GM23338 (cell line): ENCODE measurements at regions not wholly inside any gene's neighbourhood (a gene's known extent, or its start where the extent isn't known, plus 50 kb on each side); places are given as distances from the start of the nearest gene placed in this dataset.

Experiments used
- ATAC-seq: fragments of 200-7000 bp; cut with Tn5 transposase; 3 replicates; pipeline ENCODE4 v1.9.1; 2020
- DNase-seq: peaks from one replicate; pipeline ENCODE4 v3.0.0-alpha.2; 2015; ENCODE audit warnings: low spot score
- H2AFZ ChIP-seq: fragments of 200-600 bp; sonication (generic); 2 replicates; pipeline ENCODE4 v1.8.0; 2016; ENCODE audit warnings: antibody characterized with exemption, mild to moderate bottlenecking, moderate library complexity
- H3F3A ChIP-seq: fragments of 200-600 bp; sonication (generic); replicated peaks from 2 replicates; pipeline ENCODE4 v1.8.0; 2017; ENCODE audit warnings: antibody characterized with exemption, mixed run types, low read depth
- H3K27ac ChIP-seq: fragments of 200-600 bp; sonication (generic); 2 replicates; pipeline ENCODE4 v1.6.1; 2016; ENCODE audit warnings: low read depth
- H3K27me3 ChIP-seq: fragments of 200-600 bp; sonication (generic); 2 replicates; pipeline ENCODE4 v1.8.0; 2016; ENCODE audit warnings: mild to moderate bottlenecking, mixed run types, moderate library complexity; ENCODE audit not compliant: insufficient read depth
- H3K36me3 ChIP-seq: fragments of 200-600 bp; sonication (generic); 2 replicates; pipeline ENCODE4 v1.8.0; 2016; ENCODE audit warnings: mild to moderate bottlenecking; ENCODE audit not compliant: insufficient read depth
- H3K4me1 ChIP-seq: fragments of 200-600 bp; sonication (generic); 2 replicates; pipeline ENCODE4 v1.8.0; 2016; ENCODE audit warnings: mild to moderate bottlenecking, moderate library complexity; ENCODE audit not compliant: insufficient read depth
- H3K4me2 ChIP-seq: fragments of 200-600 bp; sonication (generic); 2 replicates; pipeline ENCODE4 v1.7.1; 2017; ENCODE audit warnings: mixed run types
- H3K4me3 ChIP-seq: fragments of 200-600 bp; sonication (generic); 2 replicates; pipeline ENCODE4 v1.6.1; 2016; ENCODE audit warnings: mixed run types
- H3K79me2 ChIP-seq: fragments of 200-600 bp; sonication (generic); replicated peaks from 2 replicates; pipeline ENCODE4 v1.8.0; 2017; ENCODE audit warnings: mild to moderate bottlenecking; ENCODE audit not compliant: insufficient read depth
- H3K9me2 ChIP-seq: fragments of 200-600 bp; sonication (generic); 2 replicates; pipeline ENCODE4 v1.8.0; 2017; ENCODE audit not compliant: insufficient read depth
- H4K20me1 ChIP-seq: fragments of 200-600 bp; sonication (generic); replicated peaks from 2 replicates; pipeline ENCODE4 v1.8.0; 2017; ENCODE audit warnings: mild to moderate bottlenecking; ENCODE audit not compliant: insufficient read depth
- H3K27ac Mint-ChIP-seq: 2 replicates; pipeline ENCODE4 v1.8.0; 2020; ENCODE audit warnings: inconsistent platforms, mild to moderate bottlenecking, moderate library complexity, mixed read lengths
- H3K27me3 Mint-ChIP-seq: 3 replicates; pipeline ENCODE4 v1.8.0; 2022; ENCODE audit warnings: low read depth, mild to moderate bottlenecking, moderate library complexity, mixed read lengths, inconsistent platforms; ENCODE audit not compliant: insufficient read depth, poor library complexity
- H3K36me3 Mint-ChIP-seq: 3 replicates; pipeline ENCODE4 v1.8.0; 2021; ENCODE audit warnings: low read depth, mild to moderate bottlenecking, inconsistent platforms, moderate library complexity, mixed read lengths
- H3K4me1 Mint-ChIP-seq: 3 replicates; pipeline ENCODE4 v1.8.0; 2020; ENCODE audit warnings: mild to moderate bottlenecking, inconsistent platforms, mixed read lengths
- H3K4me3 Mint-ChIP-seq: 3 replicates; pipeline ENCODE4 v1.8.0; 2021; ENCODE audit warnings: moderate library complexity, mild to moderate bottlenecking, inconsistent platforms, mixed read lengths
- H3K9me3 Mint-ChIP-seq: 3 replicates; pipeline ENCODE4 v1.8.0; 2020; ENCODE audit warnings: moderate library complexity, mild to moderate bottlenecking, inconsistent platforms, mixed read lengths
- CREB1 ChIP-seq: fragments of 250-450 bp; sonication (Bioruptor Pico); IDR thresholded peaks from 2 replicates; pipeline ENCODE4 v1.5.0; 2020; ENCODE audit warnings: low read depth, mild to moderate bottlenecking, moderate library complexity
- EZH2 ChIP-seq: fragments of 200-600 bp; sonication (generic); IDR thresholded peaks from one replicate; pipeline ENCODE4 v1.8.0; 2017; ENCODE audit warnings: antibody characterized with exemption, mild to moderate bottlenecking, low read depth; ENCODE audit not compliant: unreplicated experiment
- EZH2phosphoT487 ChIP-seq: fragments of 200-600 bp; sonication (generic); IDR thresholded peaks from one replicate; pipeline ENCODE4 v1.8.1; 2018; ENCODE audit warnings: antibody characterized with exemption; ENCODE audit not compliant: unreplicated experiment
- JUNB ChIP-seq: IDR thresholded peaks from one replicate; pipeline ENCODE4 v1.6.1; 2016; ENCODE audit warnings: antibody characterized with exemption; ENCODE audit not compliant: unreplicated experiment
- NANOG ChIP-seq: IDR thresholded peaks from 2 replicates; pipeline ENCODE4 v1.6.1; 2016; ENCODE audit warnings: antibody characterized with exemption, borderline replicate concordance
- POLR2AphosphoS5 ChIP-seq: IDR thresholded peaks from 2 replicates; pipeline ENCODE4 v1.6.1; 2016; ENCODE audit warnings: antibody characterized with exemption, low read depth
- ZNF114 ChIP-seq: fragments of 250-450 bp; sonication (Bioruptor Pico); IDR thresholded peaks from 2 replicates; pipeline ENCODE4 v1.5.0; 2020; ENCODE audit warnings: mild to moderate bottlenecking, moderate library complexity
- ZNF331 ChIP-seq: fragments of 250-450 bp; sonication (Bioruptor Pico); IDR thresholded peaks from 2 replicates; pipeline ENCODE4 v1.5.0; 2020; ENCODE audit warnings: low read depth, mild to moderate bottlenecking, moderate library complexity
- TF ChIP-seq, protein P1 (sequence below), 2 experiments: fragments of 200-600 bp in 1 of 2; sonication (generic) in 1 of 2; conservative IDR thresholded peaks; 2 replicates each; pipeline versions ENCODE4 v1.5.1 to v1.6.1; 2016 to 2017; ENCODE audit warnings: antibody characterized with exemption in 2 of 2, low read depth in 2 of 2, mild to moderate bottlenecking in 2 of 2, moderate library complexity in 1 of 2
- TF ChIP-seq, protein P2 (sequence below): IDR thresholded peaks from one replicate; pipeline ENCODE4 v1.6.1; 2018; ENCODE audit warnings: antibody characterized with exemption; ENCODE audit not compliant: unreplicated experiment
- TF ChIP-seq, protein P3 (sequence below): fragments of 250-450 bp; sonication (Bioruptor Pico); IDR thresholded peaks from 2 replicates; pipeline ENCODE4 v1.5.0; 2020; ENCODE audit warnings: mild to moderate bottlenecking, moderate library complexity
- TF ChIP-seq, protein P4 (sequence below): IDR thresholded peaks from 2 replicates; pipeline ENCODE4 v1.6.1; 2016; ENCODE audit warnings: antibody characterized with exemption

DNA sequence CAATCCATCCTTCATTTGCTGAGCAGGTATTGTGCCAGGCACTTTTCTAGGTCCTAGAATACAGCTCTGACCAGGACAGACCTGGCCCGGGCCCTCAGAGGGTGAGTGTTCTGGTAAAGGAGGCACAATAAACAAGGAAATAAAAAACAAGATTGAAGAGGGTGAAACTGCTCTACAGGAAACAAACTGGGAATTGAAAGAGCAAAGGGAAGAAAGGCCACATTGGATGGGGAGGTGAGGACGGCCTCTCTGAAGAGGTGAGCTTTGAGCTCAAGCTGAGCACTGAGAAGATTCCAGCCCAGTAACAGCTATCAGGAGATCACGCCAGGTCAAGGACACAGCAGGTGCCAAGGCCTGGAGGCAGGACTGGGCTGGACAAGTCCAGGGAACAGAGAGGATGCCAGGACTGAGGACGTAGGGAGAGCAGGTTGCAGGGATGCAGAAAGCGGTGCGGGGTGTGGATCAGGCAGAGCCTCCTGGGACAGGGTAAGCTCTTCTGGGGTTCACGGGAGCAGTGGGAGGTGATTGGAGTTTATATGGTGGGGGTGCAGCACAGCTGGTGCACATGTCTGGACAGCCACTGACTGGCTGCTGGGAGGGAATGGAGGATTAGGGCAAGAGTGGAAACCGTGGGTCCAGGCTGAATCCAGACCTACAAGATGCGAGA lies 433.3 kb downstream of the PREX1 start (continued):
- TF ChIP-seq, protein P1, sequence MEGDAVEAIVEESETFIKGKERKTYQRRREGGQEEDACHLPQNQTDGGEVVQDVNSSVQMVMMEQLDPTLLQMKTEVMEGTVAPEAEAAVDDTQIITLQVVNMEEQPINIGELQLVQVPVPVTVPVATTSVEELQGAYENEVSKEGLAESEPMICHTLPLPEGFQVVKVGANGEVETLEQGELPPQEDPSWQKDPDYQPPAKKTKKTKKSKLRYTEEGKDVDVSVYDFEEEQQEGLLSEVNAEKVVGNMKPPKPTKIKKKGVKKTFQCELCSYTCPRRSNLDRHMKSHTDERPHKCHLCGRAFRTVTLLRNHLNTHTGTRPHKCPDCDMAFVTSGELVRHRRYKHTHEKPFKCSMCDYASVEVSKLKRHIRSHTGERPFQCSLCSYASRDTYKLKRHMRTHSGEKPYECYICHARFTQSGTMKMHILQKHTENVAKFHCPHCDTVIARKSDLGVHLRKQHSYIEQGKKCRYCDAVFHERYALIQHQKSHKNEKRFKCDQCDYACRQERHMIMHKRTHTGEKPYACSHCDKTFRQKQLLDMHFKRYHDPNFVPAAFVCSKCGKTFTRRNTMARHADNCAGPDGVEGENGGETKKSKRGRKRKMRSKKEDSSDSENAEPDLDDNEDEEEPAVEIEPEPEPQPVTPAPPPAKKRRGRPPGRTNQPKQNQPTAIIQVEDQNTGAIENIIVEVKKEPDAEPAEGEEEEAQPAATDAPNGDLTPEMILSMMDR (conservative IDR thresholded peaks at IDR 0.05; ENCODE audit: low read depth in 2 of 2) = no peak
- TF ChIP-seq NANOG = no peak
- no peak for TF ChIP-seq POLR2AphosphoS5
- TF ChIP-seq CREB1 (CRISPR knock-in tag) = no peak

DNA sequence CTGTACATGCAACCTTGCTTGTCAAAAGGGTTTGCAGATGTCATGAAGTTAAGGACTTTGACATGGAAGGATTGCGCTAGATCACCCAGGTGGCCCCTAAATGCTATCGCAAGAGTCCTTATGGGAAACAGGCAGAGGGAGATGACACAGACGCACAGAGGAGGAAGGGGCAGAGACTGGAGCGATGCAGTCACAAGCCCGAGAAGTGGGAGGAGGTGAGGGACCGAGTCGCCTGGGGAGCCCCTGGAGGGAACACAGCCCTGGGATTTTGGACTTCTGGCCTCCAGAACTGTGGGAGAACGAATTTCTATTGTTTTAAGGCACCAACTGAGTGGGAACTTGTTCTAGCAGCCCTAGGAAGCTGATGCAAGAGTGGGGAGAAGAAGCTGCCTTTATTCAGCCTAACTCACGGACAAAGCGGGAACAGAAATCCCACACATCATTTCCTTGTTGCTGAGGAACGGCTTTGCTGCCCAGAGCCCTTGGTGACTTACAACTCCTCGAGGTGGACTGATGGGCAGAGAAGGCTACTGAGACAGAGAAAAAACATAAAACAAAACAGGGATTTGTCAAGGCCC lies 434.0 kb downstream of the PREX1 start:
- Mint-ChIP-seq H3K9me3 (peaks cover 16% of the 10 kb centered on the region), H3K27me3 (peaks cover 1% of the 10 kb centered on the region), H3K4me3 (no peak overlapping the region), H3K27ac (no peak overlapping the region), H3K36me3 (peaks cover 6% of the 10 kb centered on the region; the same call in 2 of the 3 replicates), H3K4me1 (peaks cover 3% of the 10 kb centered on the region; the same call in 2 of the 3 replicates)
- Histone ChIP-seq H3F3A (no peaks in the 10 kb centered on the region), H3K4me2 (no peak overlapping the region), H3K27me3 (no peaks in the 10 kb centered on the region), H3K27ac (no peak overlapping the region), H3K4me1 (no peaks in the 10 kb centered on the region), H3K36me3 (no peaks in the 10 kb centered on the region), H3K79me2 (no peaks in the 10 kb centered on the region), H4K20me1 (no peaks in the 10 kb centered on the region), H3K9me2 (no peaks in the 10 kb centered on the region), H2AFZ (no peak overlapping the region), H3K4me3 (no peak overlapping the region)
- ATAC-seq (no peak), DNase-seq (no peak)
- TF ChIP-seq CREB1 (CRISPR knock-in tag) (no peak), POLR2AphosphoS5 (no peak), EZH2phosphoT487 (no peak), NANOG (no peak), EZH2 (no peak), JUNB (no peak), ZNF331 (CRISPR knock-in tag) (no peak), ZNF114 (no peak)
- TF ChIP-seq, protein P2, sequence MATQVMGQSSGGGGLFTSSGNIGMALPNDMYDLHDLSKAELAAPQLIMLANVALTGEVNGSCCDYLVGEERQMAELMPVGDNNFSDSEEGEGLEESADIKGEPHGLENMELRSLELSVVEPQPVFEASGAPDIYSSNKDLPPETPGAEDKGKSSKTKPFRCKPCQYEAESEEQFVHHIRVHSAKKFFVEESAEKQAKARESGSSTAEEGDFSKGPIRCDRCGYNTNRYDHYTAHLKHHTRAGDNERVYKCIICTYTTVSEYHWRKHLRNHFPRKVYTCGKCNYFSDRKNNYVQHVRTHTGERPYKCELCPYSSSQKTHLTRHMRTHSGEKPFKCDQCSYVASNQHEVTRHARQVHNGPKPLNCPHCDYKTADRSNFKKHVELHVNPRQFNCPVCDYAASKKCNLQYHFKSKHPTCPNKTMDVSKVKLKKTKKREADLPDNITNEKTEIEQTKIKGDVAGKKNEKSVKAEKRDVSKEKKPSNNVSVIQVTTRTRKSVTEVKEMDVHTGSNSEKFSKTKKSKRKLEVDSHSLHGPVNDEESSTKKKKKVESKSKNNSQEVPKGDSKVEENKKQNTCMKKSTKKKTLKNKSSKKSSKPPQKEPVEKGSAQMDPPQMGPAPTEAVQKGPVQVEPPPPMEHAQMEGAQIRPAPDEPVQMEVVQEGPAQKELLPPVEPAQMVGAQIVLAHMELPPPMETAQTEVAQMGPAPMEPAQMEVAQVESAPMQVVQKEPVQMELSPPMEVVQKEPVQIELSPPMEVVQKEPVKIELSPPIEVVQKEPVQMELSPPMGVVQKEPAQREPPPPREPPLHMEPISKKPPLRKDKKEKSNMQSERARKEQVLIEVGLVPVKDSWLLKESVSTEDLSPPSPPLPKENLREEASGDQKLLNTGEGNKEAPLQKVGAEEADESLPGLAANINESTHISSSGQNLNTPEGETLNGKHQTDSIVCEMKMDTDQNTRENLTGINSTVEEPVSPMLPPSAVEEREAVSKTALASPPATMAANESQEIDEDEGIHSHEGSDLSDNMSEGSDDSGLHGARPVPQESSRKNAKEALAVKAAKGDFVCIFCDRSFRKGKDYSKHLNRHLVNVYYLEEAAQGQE = no peak
- TF ChIP-seq, protein P3, sequence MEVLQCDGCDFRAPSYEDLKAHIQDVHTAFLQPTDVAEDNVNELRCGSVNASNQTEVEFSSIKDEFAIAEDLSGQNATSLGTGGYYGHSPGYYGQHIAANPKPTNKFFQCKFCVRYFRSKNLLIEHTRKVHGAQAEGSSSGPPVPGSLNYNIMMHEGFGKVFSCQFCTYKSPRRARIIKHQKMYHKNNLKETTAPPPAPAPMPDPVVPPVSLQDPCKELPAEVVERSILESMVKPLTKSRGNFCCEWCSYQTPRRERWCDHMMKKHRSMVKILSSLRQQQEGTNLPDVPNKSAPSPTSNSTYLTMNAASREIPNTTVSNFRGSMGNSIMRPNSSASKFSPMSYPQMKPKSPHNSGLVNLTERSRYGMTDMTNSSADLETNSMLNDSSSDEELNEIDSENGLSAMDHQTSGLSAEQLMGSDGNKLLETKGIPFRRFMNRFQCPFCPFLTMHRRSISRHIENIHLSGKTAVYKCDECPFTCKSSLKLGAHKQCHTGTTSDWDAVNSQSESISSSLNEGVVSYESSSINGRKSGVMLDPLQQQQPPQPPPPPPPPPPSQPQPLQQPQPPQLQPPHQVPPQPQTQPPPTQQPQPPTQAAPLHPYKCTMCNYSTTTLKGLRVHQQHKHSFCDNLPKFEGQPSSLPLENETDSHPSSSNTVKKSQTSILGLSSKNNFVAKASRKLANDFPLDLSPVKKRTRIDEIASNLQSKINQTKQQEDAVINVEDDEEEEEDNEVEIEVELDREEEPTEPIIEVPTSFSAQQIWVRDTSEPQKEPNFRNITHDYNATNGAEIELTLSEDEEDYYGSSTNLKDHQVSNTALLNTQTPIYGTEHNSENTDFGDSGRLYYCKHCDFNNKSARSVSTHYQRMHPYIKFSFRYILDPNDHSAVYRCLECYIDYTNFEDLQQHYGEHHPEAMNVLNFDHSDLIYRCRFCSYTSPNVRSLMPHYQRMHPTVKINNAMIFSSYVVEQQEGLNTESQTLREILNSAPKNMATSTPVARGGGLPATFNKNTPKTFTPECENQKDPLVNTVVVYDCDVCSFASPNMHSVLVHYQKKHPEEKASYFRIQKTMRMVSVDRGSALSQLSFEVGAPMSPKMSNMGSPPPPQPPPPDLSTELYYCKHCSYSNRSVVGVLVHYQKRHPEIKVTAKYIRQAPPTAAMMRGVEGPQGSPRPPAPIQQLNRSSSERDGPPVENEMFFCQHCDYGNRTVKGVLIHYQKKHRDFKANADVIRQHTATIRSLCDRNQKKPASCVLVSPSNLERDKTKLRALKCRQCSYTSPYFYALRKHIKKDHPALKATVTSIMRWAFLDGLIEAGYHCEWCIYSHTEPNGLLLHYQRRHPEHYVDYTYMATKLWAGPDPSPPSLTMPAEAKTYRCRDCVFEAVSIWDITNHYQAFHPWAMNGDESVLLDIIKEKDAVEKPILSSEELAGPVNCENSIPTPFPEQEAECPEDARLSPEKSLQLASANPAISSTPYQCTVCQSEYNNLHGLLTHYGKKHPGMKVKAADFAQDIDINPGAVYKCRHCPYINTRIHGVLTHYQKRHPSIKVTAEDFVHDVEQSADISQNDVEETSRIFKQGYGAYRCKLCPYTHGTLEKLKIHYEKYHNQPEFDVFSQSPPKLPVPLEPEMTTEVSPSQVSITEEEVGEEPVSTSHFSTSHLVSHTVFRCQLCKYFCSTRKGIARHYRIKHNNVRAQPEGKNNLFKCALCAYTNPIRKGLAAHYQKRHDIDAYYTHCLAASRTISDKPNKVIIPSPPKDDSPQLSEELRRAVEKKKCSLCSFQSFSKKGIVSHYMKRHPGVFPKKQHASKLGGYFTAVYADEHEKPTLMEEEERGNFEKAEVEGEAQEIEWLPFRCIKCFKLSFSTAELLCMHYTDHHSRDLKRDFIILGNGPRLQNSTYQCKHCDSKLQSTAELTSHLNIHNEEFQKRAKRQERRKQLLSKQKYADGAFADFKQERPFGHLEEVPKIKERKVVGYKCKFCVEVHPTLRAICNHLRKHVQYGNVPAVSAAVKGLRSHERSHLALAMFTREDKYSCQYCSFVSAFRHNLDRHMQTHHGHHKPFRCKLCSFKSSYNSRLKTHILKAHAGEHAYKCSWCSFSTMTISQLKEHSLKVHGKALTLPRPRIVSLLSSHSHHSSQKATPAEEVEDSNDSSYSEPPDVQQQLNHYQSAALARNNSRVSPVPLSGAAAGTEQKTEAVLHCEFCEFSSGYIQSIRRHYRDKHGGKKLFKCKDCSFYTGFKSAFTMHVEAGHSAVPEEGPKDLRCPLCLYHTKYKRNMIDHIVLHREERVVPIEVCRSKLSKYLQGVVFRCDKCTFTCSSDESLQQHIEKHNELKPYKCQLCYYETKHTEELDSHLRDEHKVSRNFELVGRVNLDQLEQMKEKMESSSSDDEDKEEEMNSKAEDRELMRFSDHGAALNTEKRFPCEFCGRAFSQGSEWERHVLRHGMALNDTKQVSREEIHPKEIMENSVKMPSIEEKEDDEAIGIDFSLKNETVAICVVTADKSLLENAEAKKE (CRISPR knock-in tag) = no peak
- TF ChIP-seq, protein P4, sequence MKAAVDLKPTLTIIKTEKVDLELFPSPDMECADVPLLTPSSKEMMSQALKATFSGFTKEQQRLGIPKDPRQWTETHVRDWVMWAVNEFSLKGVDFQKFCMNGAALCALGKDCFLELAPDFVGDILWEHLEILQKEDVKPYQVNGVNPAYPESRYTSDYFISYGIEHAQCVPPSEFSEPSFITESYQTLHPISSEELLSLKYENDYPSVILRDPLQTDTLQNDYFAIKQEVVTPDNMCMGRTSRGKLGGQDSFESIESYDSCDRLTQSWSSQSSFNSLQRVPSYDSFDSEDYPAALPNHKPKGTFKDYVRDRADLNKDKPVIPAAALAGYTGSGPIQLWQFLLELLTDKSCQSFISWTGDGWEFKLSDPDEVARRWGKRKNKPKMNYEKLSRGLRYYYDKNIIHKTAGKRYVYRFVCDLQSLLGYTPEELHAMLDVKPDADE = no peak
